ENCODE measurements at regions not wholly inside any gene's neighbourhood (a gene's known extent, or its start where the extent isn't known, plus 50 kb on each side); places are given as distances from the start of the nearest gene placed in this dataset.

DNA sequence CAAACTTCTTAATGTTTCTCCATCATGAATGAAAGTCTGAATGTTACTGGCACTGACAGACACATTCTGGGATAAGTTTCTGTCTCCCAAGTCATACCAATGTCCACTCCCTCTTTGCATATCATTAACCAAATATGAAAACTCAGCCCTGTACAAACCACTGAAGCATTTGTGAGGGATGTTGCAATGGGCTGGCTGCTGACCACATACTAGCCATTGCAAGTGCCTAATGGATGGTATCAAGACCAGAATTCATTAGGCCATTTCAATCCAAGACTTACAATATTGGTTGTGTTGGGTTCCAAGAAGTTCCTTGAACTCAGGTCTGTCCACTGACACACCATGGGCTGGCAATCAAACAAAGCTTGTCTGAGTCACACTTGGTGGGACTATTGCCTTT is 73.8 kb downstream of the CBLN2 start:
- no peak for DNase-seq (ENCODE audit: low read depth in 2 of 2)

DNA sequence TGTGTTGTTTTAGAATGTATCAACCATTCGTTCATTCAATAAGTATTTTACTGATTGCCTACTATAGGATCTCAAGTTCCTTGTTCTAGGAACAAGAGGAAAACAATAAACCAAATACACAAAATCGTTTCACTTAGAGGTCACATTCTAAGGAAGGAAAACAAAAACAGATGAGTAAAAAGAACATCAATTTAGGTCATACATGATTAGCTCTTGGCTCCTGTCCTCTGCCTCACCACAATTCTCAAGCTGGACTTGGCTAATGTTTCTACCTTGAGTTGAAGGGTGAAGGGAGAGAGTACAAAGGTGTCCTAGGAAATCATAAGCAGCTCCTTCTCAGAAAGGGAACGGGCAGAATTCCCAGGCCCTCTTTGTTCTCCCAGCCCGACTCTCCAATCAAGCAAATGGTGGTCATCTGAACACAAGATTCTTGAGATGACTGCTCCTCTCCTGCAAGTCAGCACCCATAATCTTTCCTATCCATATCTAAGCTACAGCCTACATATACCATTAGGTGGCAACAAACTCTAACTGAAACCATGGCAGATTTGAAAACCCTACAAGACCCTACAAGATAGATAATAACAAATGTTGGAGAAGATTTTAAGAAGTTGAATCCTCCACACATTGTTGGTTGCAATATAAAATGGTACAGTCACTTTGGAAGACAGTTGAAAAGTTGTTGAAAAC is 76.0 kb downstream of the CBLN2 start:
- no peak for DNase-seq (ENCODE audit: low read depth in 2 of 2)

- no peak for DNase-seq (ENCODE audit: low read depth in 2 of 2)
These were observed 83.9 kb downstream of the CBLN2 start for GRCh38 chr18:72460210-72460680.

GRCh38 chr18:72458271-72458670 is 85.9 kb downstream of the CBLN2 start:
- DNase-seq (ENCODE audit: low read depth in 2 of 2): no peak

GRCh38 chr18:72456802-72457201 is 87.3 kb downstream of the CBLN2 start:
- no peak for DNase-seq (ENCODE audit: low read depth in 2 of 2)

DNA sequence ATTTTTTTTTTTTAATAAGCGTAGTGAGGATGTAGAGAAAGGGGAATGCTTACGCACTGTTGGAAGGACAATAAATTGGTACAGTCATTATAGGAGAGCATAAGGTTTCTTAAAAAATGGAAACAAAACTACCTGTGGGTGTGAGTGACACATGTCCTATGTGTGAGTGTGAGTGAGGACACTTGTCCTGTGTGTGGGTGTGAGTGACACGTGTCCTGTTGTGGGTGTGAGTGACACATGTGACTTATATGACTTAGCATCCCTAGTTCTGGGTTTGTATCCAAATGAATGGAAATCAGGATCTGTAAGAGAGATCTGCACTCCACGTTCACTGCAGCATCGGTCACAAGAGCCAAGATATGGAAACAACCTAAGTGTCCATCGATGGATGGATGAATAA is 91.8 kb downstream of the CBLN2 start:
- no peak for DNase-seq (ENCODE audit: low read depth in 2 of 2)

GRCh38 chr18:72444798-72445155 is 99.4 kb downstream of the CBLN2 start:
- DNase-seq (ENCODE audit: low read depth in 2 of 2): no peak

DNA sequence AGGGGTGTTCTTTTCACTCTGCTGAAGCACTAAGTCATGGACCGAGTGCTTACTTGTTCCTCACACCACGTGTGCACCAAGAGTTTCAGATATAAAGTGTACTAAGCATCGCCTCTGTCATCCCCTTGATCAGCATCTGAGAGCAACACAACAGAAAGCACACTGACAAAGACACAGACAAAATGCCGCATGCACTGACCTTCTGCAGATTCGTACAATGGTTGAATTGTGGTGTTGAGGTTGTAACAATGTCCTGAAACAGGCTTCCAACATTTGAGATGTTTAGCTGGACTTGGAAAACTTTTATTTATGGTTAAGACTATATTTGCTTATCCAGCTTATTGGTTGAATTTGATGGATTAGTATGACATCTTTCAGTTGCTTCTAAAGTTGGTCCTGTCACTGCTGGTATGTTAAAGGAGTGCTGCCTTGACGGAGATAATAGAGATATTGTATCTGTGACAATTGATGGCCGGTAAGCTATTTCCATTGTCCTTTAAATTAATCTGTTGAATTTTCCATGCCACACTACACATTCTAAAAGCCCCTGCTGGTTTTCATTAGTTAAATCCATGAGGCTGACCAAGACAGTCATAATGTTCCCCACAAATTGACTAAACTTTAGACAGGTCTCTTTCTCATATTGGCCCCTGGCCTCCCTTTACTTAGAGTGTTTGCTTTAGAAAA is 99.9 kb downstream of the CBLN2 start:
- DNase-seq (ENCODE audit: low read depth in 2 of 2): no peak

- no peak for DNase-seq (ENCODE audit: low read depth in 2 of 2)
These were observed 107.7 kb downstream of the CBLN2 start for GRCh38 chr18:72436401-72436800.

- DNase-seq (ENCODE audit: low read depth in 2 of 2): no peak
These were observed 110.4 kb downstream of the CBLN2 start for GRCh38 chr18:72433756-72434155.

DNA sequence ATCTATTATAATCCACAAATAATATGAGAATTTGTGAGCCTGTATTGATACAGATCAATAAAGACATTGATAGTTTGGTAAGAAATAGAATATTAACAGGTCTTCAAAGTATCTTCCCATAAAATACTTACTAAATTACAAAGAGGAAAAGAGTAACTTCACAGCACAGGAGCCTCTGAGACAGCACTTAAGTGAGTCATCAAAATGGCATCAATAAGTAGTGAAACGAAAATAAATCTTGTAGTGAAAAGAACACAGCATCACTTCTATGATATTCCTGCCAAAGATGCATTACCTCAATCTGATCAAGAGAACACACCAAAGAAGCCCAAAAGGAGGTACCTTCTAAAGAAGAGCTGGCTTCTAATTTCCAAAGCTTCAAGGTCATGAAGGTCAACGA is 116.4 kb downstream of the CBLN2 start:
- no peak for DNase-seq (ENCODE audit: low read depth in 2 of 2)

- no peak for DNase-seq (ENCODE audit: low read depth in 2 of 2)
These were observed 124.2 kb downstream of the CBLN2 start for GRCh38 chr18:72419914-72420313.

GRCh38 chr18:72412927-72413326 is 131.2 kb downstream of the CBLN2 start:
- no peak for DNase-seq (ENCODE audit: low read depth in 2 of 2)

DNA sequence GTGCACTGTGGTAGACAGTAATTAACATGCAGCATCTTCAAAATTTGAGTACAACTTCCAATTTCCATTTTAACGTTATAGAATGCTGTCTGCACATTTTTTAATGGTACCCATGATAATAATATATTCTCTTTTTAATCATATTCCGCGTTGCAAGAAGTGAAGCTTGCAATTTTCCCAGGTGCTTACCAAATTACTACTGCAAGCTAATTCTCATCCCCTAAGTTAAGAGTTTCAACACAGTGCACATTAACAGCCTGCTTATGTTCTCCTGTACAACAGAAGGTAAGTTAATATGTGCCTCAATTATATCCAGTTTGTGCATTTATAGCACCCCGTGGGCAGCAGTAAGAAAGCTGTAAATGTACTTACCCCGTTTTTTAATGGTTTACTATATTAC is 132.9 kb downstream of the CBLN2 start:
- no peak for DNase-seq (ENCODE audit: low read depth in 2 of 2)

DNA sequence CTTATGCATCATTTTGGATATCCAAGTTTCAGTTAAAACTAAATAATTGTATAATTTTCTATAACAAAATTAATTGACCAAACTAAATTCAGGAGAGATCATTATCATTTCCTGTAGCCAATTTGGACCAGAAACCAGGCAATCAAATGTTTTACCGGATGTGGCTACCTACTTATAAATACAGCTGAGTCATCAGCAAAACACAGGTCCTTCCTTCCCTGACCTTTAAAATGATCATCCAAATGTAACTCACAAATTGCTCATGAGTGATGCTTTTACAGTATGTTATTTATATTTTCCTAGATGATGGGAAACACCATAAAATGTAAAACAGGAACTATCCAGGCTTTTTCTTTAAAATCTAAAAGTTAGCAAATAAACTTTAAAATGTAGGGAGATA is 133.7 kb downstream of the CBLN2 start:
- no peak for DNase-seq (ENCODE audit: low read depth in 2 of 2)

GRCh38 chr18:72409903-72410302 is 134.2 kb downstream of the CBLN2 start:
- DNase-seq (ENCODE audit: low read depth in 2 of 2): no peak

- no peak for DNase-seq (ENCODE audit: low read depth in 2 of 2)
These were observed 137.1 kb downstream of the CBLN2 start for GRCh38 chr18:72407048-72407447.

GRCh38 chr18:72391951-72392350 is 152.2 kb downstream of the CBLN2 start:
- no peak for DNase-seq (ENCODE audit: low read depth in 2 of 2)

DNA sequence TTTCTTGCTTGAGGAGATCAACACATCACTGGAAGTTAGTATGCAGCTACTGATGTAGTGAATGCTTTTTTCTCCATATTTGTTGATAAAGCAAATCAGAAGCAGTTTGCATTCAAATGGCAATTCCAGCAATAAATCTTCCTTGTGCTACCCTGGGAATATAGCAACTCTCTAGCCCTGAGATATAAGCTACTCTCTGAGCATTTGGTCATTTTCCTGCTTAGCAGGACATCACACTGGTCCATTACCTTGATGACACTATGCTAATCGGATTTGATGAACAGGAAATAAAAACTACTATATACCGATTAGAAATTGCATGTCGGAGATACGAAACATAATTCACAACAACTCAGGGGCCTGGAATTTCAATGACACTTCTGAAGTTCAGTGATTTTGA is 152.7 kb downstream of the CBLN2 start:
- no peak for DNase-seq (ENCODE audit: low read depth in 2 of 2)

GRCh38 chr18:72378016-72378415 is 166.1 kb downstream of the CBLN2 start:
- DNase-seq (ENCODE audit: low read depth in 2 of 2): no peak

GRCh38 chr18:72376256-72376655 is 167.9 kb downstream of the CBLN2 start:
- DNase-seq (ENCODE audit: low read depth in 2 of 2): no peak

DNA sequence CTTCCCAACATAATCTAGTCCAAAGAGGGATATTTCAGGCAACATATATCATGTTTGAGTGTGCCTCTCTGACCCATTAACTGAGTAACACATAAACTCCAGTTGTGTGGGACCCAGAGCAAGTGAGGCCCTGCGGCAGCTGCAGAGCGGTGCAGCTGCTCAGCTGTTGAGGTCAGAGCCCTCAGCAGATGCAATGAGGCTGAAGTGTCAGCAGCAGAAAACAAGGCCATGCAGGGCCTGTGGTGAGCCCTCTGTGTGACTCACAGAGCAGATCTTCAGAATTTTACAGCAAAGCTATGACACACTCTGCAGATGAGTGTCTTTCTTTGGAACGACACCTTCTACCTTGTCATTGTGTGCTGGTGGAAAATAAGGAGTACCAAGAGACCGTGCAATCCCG is 168.5 kb downstream of the CBLN2 start:
- DNase-seq (ENCODE audit: low read depth in 2 of 2): no peak

DNA sequence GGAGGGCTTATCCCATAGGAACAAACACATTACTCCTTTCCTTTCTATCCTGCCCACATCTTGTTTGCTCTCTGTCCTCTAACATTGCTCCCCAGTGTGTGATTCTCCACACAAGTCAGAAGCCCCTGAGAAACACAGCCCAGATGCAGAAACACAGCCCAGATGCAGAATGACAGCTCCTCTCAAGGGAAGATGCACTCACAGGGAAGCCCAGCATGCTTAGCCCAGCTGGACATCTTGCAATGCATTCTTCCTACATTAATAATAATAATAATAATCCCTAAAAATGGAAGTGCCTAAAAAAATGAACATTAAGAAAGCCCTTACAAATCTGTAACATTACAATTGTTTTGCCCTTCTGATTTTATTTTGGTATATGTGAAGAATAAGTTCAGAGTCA is 172.1 kb downstream of the CBLN2 start:
- DNase-seq (ENCODE audit: low read depth in 2 of 2): no peak

DNA sequence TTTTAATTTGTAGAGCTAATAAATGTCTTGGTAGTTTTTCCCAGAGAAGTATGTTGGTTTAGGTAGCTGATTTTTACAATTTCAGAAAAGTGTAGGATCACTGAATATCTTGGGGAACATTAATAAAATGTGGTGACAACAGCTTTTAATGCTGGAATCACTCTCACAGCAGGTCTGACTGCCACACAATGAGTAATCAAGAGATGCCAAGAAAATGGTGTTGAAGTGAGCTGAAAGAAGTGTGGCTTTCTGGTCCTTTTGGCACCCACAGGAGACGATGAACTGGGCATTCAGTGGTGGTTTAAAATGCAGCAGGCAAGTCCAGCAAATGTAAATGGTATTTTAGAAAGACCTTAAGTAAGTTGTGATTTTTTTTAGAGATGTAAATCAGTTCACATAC is 175.8 kb downstream of the CBLN2 start:
- DNase-seq (ENCODE audit: low read depth in 2 of 2): no peak
